Smooth muscle cell of the brain vasculature (primary cell): ENCODE measurements at regions not wholly inside any gene's neighbourhood (a gene's known extent, or its start where the extent isn't known, plus 50 kb on each side); places are given as distances from the start of the nearest gene placed in this dataset.
A peak's percentile ranks its signal among the peaks of the same experiment; 100 is the strongest.
"Not testable (repeated sequence)": the region's sequence is repeated elsewhere in the genome, so short reads cannot be mapped to it uniquely, and the experiment has no call there.

Experiments
- DNase-seq: peaks from one replicate; pipeline ENCODE4 v3.0.0-alpha.2; 2012; ENCODE audit warnings: low read depth, low spot score

DNA sequence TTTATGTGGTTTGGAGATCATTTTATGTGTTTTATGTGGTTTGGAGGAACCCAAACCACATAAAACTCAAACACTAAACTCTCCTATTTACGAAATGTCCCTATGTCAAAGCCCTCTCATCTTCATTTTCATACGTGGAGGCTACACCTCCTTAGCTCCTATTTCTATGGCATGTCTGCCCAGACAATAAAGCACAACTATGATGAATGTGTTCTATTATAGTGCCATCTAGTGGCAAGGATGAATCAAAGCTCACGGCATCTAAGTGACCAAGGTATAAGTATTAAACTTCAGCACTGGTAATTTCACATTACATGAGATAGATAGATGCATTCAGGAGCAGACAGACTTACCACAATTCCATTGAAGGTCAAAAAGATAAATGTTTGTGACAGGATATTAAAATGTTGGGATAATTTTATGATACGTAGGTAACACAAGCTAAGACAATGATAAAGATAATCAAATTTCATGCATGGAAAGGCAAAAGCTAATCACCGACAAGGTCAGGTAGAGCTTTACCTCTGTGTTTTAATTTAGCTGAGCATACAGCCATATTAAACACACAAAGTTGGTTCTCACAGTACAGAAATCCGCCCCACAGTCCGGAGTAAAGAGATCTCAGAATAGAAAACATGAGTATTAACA lies 130.6 kb upstream of the FHIT start:
- no peak for DNase-seq

GRCh38 chr3:61387817-61388216 lies 136.6 kb upstream of the FHIT start:
- DNase-seq = no peak

- DNase-seq = not testable (repeated sequence)
Observed at GRCh38 chr3:61393480-61393947, 142.3 kb upstream of the FHIT start.

DNA sequence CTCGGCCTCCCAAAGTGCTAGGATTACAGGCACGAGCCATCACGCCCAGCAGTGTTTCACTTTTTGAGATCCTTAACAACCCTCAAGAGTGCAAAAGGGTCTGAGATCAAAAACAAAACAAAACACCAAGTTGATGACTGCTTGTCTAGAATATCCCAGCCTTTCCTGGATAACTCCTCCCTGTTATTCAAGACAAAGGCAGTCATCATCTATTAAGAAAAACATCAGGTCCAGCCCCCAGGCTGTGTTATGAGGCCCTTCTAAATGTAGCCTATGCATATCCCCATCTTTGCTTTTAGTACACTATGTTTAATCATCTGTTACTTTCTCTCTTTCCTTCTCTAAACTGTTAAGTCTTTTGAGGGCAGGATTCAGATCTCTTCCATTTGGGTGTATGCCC lies 150.1 kb upstream of the FHIT start:
- no peak for DNase-seq

DNA sequence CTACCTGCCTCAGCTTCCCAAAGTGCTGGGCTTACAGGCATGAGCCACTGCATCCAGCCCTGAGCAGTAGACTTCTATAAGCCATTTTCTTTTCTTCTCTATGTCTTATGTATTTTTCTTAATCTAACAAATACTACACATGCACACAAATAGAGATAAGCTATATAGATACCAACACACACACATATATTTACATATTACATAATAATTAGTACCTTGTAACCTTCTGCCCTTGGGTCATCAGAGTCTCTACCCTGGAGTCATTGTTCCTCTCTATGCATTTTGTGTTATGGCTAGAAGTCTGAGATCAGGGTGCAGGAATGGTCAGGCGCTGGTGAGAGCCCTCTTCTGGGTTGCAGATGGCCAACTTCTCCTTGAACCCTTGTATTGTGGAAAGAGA lies 154.0 kb upstream of the PTPRG start:
- no peak for DNase-seq

DNA sequence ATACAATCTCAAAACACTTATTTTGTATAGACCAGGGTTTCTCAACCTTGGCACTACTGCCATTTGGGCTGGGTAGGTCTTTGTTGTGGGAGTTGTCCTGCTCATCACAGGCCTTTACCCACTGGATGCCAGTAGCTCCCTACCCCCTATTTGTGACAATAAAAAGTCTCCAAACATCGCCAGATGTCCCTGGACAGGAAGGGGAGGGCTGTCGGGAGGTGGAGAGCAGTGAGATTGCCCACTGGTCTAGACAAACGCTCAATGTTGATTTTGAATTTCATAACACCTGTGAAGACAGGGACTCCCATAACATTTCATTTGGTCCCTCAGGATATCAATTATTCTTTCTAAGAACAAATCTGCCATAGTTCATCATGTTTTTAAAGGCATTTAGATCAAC lies 151.7 kb upstream of the PTPRG start:
- DNase-seq = no peak

DNA sequence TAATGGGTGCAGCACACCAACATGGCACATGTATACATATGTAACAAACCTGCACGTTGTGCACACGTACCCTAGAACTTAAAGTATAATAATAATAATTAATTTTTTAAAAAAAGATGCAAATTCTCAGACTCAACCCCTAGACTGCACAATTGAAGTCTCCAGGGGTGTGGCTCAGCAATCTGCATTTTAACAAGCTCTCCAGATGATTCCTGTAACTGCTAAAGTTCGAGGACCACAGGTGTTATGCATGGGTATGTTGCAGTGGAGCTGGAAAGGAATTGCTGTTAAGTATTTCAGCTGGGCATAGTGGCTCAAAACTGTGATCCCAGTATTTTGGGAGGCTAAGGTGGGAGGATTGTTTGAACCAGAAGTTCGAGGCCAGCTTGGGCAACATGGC lies 151.0 kb upstream of the PTPRG start:
- not testable (repeated sequence) for DNase-seq

- no peak for DNase-seq
Observed at GRCh38 chr3:61411009-61411662, 150.2 kb upstream of the PTPRG start.

DNA sequence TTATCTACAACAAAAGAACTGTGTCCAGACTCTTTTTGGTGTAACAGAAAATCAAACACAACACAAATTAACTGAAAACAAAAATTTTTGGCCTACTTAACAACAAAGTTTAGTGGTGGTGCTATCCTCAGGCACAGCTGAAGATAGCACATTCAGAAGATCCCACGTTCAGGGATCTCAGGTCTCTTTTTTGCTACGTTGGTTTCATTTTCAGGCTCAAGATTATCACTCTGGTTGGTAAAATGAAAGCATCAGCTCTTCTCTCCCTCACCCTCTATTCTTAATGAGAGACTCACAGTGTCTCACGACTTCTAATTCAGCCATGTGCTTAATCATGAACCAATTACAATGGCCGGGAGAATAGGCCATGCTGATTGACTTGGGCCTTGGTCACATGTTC lies 146.9 kb upstream of the PTPRG start:
- DNase-seq = no peak

- DNase-seq = peak; percentile 13
Observed at GRCh38 chr3:61415201-61415600, 146.2 kb upstream of the PTPRG start.

DNA sequence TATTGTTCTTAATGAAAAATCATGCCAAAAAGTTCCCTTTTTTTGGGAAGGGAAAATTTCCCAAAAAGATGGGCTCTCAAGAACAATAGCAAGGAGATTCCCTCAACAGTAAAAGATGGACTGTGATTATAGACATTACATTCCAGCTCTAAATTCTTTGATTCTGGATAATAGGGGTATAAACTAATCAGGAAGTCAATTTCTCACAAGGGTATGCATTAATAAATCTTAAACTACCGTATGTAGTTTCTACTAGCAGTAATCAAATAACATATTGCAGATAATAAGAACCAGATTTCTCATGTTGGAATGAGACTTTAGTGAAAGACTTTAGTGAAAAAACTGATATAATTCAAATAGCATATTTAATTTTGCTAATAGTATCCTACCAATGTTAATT lies 144.8 kb upstream of the PTPRG start:
- DNase-seq = no peak

DNA sequence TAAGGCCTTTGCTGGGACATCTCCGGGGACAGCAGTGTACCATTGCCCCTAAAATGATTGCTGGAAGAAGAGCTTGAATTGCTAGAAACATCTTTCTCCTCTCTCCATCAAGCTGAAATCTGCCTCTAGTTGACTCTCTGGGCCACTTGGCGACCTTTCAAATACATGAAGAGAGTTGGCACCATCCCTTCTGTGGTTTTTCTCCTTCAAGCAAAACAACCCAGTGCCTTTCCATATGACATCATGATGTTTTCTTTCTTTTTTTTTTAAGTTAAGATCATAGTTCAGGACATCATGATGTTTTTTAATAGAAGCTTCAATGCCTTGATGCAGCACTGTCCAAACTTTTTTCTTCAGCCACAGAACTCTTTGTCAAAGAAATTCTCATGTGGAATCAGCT lies 144.0 kb upstream of the PTPRG start:
- DNase-seq = peak; percentile 58

- no peak for DNase-seq
Observed at GRCh38 chr3:61420136-61420759, 141.1 kb upstream of the PTPRG start.

DNA sequence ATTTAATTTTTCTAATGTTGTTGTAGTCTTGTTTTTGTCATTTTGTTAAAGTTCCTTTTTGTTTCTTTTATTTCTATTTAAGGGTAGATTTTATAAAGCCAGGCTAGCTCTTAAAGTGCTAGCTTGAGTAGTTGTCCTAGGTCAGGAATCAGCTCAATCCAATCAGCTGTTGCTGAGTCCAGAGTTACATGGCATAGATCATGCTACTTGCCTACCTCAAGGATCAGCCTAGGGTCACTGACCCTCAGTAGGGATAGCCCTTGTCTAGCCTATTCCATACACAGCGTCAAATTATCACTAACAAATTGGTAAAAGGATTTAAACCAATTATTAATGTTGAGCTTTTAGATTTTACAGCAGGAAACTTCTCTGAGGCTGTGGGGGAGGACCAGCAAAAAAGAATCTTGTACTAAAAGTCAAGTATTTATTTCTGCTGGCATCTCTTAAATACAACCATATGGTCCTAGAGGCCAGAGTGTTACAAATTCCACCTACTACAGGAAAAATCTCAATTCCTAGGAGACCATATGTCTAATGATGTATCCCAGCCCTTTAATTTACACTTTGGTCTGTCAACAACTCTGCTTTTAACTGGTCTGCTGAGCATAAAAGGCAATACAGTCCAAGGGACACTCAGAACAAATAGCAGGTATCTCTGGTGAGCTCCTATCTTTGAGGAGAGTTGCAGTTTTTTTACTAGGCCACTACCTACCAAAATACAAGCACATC lies 138.3 kb upstream of the PTPRG start:
- DNase-seq = no peak

DNA sequence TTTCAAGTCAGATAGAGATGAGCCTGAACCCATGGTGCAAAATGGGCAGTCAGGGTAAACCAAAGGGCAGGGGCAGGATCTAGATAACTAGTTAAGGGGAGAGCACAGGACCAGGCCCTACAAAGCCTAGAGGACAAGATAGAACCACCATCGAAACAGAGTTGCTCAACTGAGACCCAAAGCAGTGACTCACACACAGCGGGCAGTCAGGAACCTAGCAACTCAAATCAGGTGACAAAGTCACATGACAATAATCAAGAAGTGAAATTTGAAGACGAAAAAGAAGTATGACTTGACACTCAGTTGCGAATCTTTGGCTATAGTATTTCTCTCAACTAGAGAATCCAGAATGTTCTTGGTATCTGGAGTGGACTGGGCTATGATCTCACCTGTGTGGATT lies 136.0 kb upstream of the PTPRG start:
- DNase-seq = no peak

DNA sequence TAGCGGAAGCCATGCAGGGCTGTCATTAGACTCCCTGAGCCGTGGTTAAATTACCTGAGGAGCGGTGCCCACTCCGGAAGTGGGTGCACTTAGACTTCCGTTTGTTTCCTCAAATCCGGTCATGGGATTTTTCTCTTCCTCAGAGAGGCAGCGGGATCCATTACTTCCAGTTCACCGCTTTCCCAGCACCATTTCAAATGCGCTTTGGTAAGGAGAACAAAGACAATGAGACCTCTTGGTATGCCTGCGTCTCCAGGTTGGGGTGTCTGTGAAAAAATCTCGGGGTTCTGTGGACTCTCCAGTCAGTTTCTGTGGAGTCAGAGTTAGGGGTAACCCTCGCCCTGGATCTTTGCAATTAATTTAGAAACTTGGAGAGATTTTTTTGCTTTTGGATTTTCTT lies 132.3 kb upstream of the PTPRG start:
- DNase-seq = no peak

- DNase-seq = not testable (repeated sequence)
Observed at GRCh38 chr3:61434901-61435300, 126.5 kb upstream of the PTPRG start.

- not testable (repeated sequence) for DNase-seq
Observed at GRCh38 chr3:61435361-61435760, 126.0 kb upstream of the PTPRG start.

DNA sequence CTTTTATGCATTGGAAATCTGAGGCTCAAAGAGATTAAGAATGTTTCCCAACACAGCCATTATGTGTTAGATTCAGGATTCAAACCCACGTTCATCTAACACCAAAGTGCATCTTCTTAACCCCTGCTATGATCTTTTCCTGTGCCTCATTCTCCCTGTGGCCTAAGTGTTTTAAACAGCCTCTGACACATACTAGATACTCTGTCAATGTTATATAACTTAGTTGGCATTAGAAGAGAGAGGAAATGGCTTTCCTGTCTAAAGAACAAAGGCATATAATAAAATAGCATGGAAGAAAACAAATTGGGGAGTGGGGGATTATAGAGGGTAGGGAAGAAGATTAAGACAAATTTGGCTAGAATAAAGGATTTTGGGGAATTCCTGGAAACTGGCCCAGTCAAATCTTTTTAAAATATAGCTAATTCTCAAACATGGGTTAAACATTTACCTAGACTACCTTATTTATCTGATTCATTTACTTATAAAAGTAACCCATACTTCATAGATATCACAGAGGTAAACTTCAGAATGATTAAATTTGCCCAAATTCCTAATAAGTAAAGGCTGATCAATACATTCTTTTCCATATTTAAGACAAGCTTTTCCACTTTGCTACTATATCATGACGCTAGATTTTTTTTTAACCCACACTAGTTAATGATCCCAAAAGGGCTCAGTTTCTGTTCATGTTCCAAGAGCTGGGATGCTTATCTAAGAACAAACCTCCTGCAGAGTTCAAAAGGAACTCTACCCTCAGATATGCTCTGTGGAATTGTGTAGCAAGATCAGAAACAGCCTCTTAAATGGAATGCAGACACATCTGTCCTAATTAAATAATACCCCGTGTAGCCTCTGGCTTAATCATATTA lies 122.9 kb upstream of the PTPRG start:
- no peak for DNase-seq

GRCh38 chr3:61439122-61439458 lies 122.3 kb upstream of the PTPRG start:
- no peak for DNase-seq

DNA sequence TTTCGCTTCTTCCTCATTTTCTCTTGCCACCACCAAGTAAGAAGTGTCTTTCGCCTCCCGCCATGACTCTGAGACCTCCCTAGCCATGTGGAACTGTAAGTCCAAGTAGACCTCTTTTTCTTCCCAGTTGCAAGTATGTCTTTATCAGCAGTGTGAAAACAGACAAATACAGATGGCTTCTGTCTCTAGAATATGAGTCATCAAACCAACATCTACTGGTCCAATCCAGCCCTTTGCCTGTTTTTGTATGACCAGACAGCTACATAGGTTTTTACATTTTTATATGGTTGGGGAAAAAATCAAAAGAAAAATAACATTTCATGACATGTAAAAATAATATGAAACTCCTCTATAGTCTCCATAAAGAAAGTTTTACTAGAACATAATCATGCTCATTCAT lies 118.7 kb upstream of the PTPRG start:
- no peak for DNase-seq

DNA sequence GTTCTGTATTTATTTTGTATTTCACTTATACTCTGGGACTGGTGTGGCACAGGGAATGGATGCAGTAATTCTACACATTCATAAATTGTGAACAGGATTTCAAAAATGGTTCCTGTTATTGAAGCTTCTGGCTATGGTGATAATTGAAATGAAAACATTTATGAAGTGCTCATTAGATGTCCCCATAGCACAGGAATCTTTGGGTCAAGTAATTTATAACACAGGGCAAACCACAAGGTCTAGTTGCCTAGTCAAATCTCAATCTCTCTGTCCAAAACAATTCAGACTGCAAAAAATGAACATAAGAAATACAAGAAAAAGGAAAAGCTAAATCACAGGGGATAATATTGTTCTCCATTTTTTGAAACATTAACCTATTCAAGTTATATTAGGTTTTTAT lies 117.5 kb upstream of the PTPRG start:
- DNase-seq = no peak
